ENCODE measurements at regions not wholly inside any gene's neighbourhood (a gene's known extent, or its start where the extent isn't known, plus 50 kb on each side); places are given as distances from the start of the nearest gene placed in this dataset.
A peak's percentile ranks its signal among the peaks of the same experiment; 100 is the strongest.

- no peak overlapping the region for H3K4me3 ChIP-seq
- in situ Hi-C loops (cut with MboI; ENCODE audit: low pct_unique_long_range_greater_than_20kb in 2 of 9, low sequenced_read_pairs in 9 of 9, unreplicated experiment in 9 of 9), result no loop called here
- peak in 2 of 8 experiments; percentile 64 to 66 for ATAC-seq (replicated peaks in 6 of 8)
- no peaks in the 10 kb centered on the region for H3K4me1 ChIP-seq (replicated peaks in 1 of 2)
- no peak overlapping the region for H3K27ac ChIP-seq
- 50 to 100% (median 79%) methylated on average over 1 to 6 of the region's 6 CpGs for WGBS, 10 experiments
Measured at GRCh38 chr5:74576941-74577456, 63.5 kb downstream of the ENC1 start.

GRCh38 chr5:74575741-74576538, 64.6 kb downstream of the ENC1 start:
- Histone ChIP-seq H3K4me1 (replicated peaks in 1 of 2) (no peaks in the 10 kb centered on the region), H3K4me3 (no peak overlapping the region), H3K27ac (no peak overlapping the region)
- in situ Hi-C loops (cut with MboI; ENCODE audit: low pct_unique_long_range_greater_than_20kb in 2 of 9, low sequenced_read_pairs in 9 of 9, unreplicated experiment in 9 of 9), result no loop called here
- 40 to 100% (median 74%) methylated on average over 1 to 9 of the region's 15 CpGs; no CpG with 5 or more reads in 2 of the 10 experiments for WGBS, 10 experiments
- peak in 4 of 8 experiments; percentile 17 to 91 (median 70) for ATAC-seq (replicated peaks in 6 of 8)

GRCh38 chr5:74570250-74570649, 70.3 kb downstream of the ENC1 start:
- H3K4me3 ChIP-seq, result no peak overlapping the region
- H3K27ac ChIP-seq, result no peak overlapping the region
- peaks cover 0 to 6% of the 10 kb centered on the region in 2 donors for H3K4me1 ChIP-seq (replicated peaks in 1 of 2)
- 11 to 100% (median 75%) methylated on average over 1 to 2 of the region's 2 CpGs; no CpG with 5 or more reads in 1 of the 10 experiments for WGBS, 10 experiments
- no peak for ATAC-seq (replicated peaks in 6 of 8)
- in situ Hi-C loops (cut with MboI; ENCODE audit: low pct_unique_long_range_greater_than_20kb in 2 of 9, low sequenced_read_pairs in 9 of 9, unreplicated experiment in 9 of 9), result no loop called here

- no peak overlapping the region for H3K27ac ChIP-seq
- peaks cover 6 to 7% of the 10 kb centered on the region in 2 donors for H3K4me1 ChIP-seq (replicated peaks in 1 of 2)
- 46 to 100% (median 77%) methylated on average over 1 to 4 of the region's 4 CpGs; no CpG with 5 or more reads in 1 of the 10 experiments for WGBS, 10 experiments
- ATAC-seq (replicated peaks in 6 of 8), result no peak
- no peak overlapping the region for H3K4me3 ChIP-seq
- in situ Hi-C loops (cut with MboI; ENCODE audit: low pct_unique_long_range_greater_than_20kb in 2 of 9, low sequenced_read_pairs in 9 of 9, unreplicated experiment in 9 of 9), result no loop called here
Measured at GRCh38 chr5:74567411-74567995, 73.0 kb downstream of the ENC1 start.

- Histone ChIP-seq H3K27ac (no peak overlapping the region), H3K4me1 (replicated peaks in 1 of 2) (peaks cover 19 to 40% of the 10 kb centered on the region in 2 donors), H3K4me3 (no peak overlapping the region)
- ATAC-seq (replicated peaks in 6 of 8), result peak in 4 of 8 experiments; percentile 44 to 65 (median 54)
- in situ Hi-C loops (cut with MboI; ENCODE audit: low pct_unique_long_range_greater_than_20kb in 2 of 9, low sequenced_read_pairs in 9 of 9, unreplicated experiment in 9 of 9), result no loop called here
- WGBS, 10 experiments, result 10 to 100% (median 70%) methylated on average over 1 to 5 of the region's 5 CpGs
Measured at GRCh38 chr5:74562122-74562521, 78.4 kb downstream of the ENC1 start.

- no peak overlapping the region for H3K27ac ChIP-seq
- ATAC-seq (replicated peaks in 6 of 8), result no peak
- H3K4me3 ChIP-seq, result no peak overlapping the region
- peaks cover 24 to 50% of the 10 kb centered on the region in 2 donors for H3K4me1 ChIP-seq (replicated peaks in 1 of 2)
- in situ Hi-C loops (cut with MboI; ENCODE audit: low pct_unique_long_range_greater_than_20kb in 2 of 9, low sequenced_read_pairs in 9 of 9, unreplicated experiment in 9 of 9), result no loop called here
Measured at GRCh38 chr5:74560245-74560644, 80.3 kb downstream of the ENC1 start.

- no peak overlapping the region for H3K27ac ChIP-seq
- 47 to 100% (median 81%) methylated on average over 1 to 6 of the region's 6 CpGs; no CpG with 5 or more reads in 1 of the 10 experiments for WGBS, 10 experiments
- in situ Hi-C loops (cut with MboI; ENCODE audit: low pct_unique_long_range_greater_than_20kb in 2 of 9, low sequenced_read_pairs in 9 of 9, unreplicated experiment in 9 of 9), result no loop called here
- peaks cover 24 to 41% of the 10 kb centered on the region in 2 donors for H3K4me1 ChIP-seq (replicated peaks in 1 of 2)
- ATAC-seq (replicated peaks in 6 of 8), result peak in 2 of 8 experiments; percentile 22 to 29
- H3K4me3 ChIP-seq, result no peak overlapping the region
Measured at GRCh38 chr5:74556631-74557595, 83.6 kb downstream of the ENC1 start.

- in situ Hi-C loops (cut with MboI; ENCODE audit: low pct_unique_long_range_greater_than_20kb in 2 of 9, low sequenced_read_pairs in 9 of 9, unreplicated experiment in 9 of 9), result no loop called here
- Histone ChIP-seq H3K27ac (no peak overlapping the region), H3K4me1 (replicated peaks in 1 of 2) (peaks cover 24 to 37% of the 10 kb centered on the region in 2 donors), H3K4me3 (no peak overlapping the region)
- WGBS, 10 experiments, result 0 to 51% (median 40%) methylated on average over 1 to 3 of the region's 3 CpGs; no CpG with 5 or more reads in 4 of the 10 experiments
- no peak for ATAC-seq (replicated peaks in 6 of 8)
Measured at GRCh38 chr5:74556006-74556405, 84.5 kb downstream of the ENC1 start.

- in situ Hi-C loops (cut with MboI; ENCODE audit: low pct_unique_long_range_greater_than_20kb in 2 of 9, low sequenced_read_pairs in 9 of 9, unreplicated experiment in 9 of 9), result no loop called here
- peaks cover 9 to 11% of the 10 kb centered on the region in 2 donors for H3K4me1 ChIP-seq (replicated peaks in 1 of 2)
- 47 to 79% (median 67%) methylated on average over 1 to 4 of the region's 4 CpGs; no CpG with 5 or more reads in 3 of the 10 experiments for WGBS, 10 experiments
- H3K27ac ChIP-seq, result no peak overlapping the region
- H3K4me3 ChIP-seq, result no peak overlapping the region
- peak in 1 of 8 experiments; percentile 11 for ATAC-seq (replicated peaks in 6 of 8)
Measured at GRCh38 chr5:74552101-74552500, 88.4 kb downstream of the ENC1 start.

- Histone ChIP-seq H3K4me1 (replicated peaks in 1 of 2) (peaks cover 0 to under 1% of the 10 kb centered on the region in 2 donors), H3K27ac (no peak overlapping the region), H3K4me3 (no peak overlapping the region)
- ATAC-seq (replicated peaks in 6 of 8), result no peak
- 84 to 100% (median 90%) methylated on average over 3 to 4 of the region's 4 CpGs; no CpG with 5 or more reads in 2 of the 10 experiments for WGBS, 10 experiments
- in situ Hi-C loops (cut with MboI; ENCODE audit: low pct_unique_long_range_greater_than_20kb in 2 of 9, low sequenced_read_pairs in 9 of 9, unreplicated experiment in 9 of 9), result no loop called here
Measured at GRCh38 chr5:74550927-74551326, 89.6 kb downstream of the ENC1 start.

- H3K4me3 ChIP-seq, result no peak overlapping the region
Measured at GRCh38 chr5:74549384-74549783, 91.1 kb downstream of the ENC1 start.

GRCh38 chr5:74546796-74547195, 93.7 kb downstream of the ENC1 start:
- Histone ChIP-seq H3K4me1 (replicated peaks in 1 of 2) (peaks cover 11 to 12% of the 10 kb centered on the region in 2 donors), H3K27ac (no peak overlapping the region), H3K4me3 (no peak overlapping the region)
- 33 to 100% (median 90%) methylated on average over 1 of the region's 1 CpG; no CpG with 5 or more reads in 4 of the 10 experiments for WGBS, 10 experiments
- in situ Hi-C loops (cut with MboI; ENCODE audit: low pct_unique_long_range_greater_than_20kb in 2 of 9, low sequenced_read_pairs in 9 of 9, unreplicated experiment in 9 of 9), result no loop called here
- no peak for ATAC-seq (replicated peaks in 6 of 8)

More at GRCh38 chr5:74549384-74549783, 91.1 kb downstream of the ENC1 start:
- peak in 1 of 8 experiments; percentile 57 for ATAC-seq (replicated peaks in 6 of 8)
- H3K4me1 ChIP-seq (replicated peaks in 1 of 2), result no peaks in the 10 kb centered on the region
- H3K27ac ChIP-seq, result no peak overlapping the region
- 37 to 76% (median 56%) methylated on average over 1 to 3 of the region's 3 CpGs; no CpG with 5 or more reads in 1 of the 10 experiments for WGBS, 10 experiments
- in situ Hi-C loops (cut with MboI; ENCODE audit: low pct_unique_long_range_greater_than_20kb in 2 of 9, low sequenced_read_pairs in 9 of 9, unreplicated experiment in 9 of 9), result no loop called here
